HepG2 (cell line): ENCODE measurements at regions not wholly inside any gene's neighbourhood (a gene's known extent, or its start where the extent isn't known, plus 50 kb on each side); places are given as distances from the start of the nearest gene placed in this dataset.
A peak's percentile ranks its signal among the peaks of the same experiment; 100 is the strongest.

Source experiments
- EP300 ChIP-seq, 3 experiments: sonication (generic) in 1 of 3; formaldehyde crosslinking in 1 of 3; IDR thresholded peaks; 2 replicates each; pipeline versions ENCODE4 v1.5.1 to v1.6.1; 2011 to 2020; ENCODE audit warnings: low read depth in 2 of 3, low read length in 2 of 3, borderline replicate concordance in 1 of 3, improper control_type of control experiment in 1 of 3, mild to moderate bottlenecking in 1 of 3, missing genetic modification reagents in 1 of 3, moderate library complexity in 1 of 3
- FOXJ3 ChIP-seq: sonication (generic); formaldehyde crosslinking; IDR thresholded peaks from 2 replicates; pipeline ENCODE4 v1.4.0; 2020; ENCODE audit warnings: missing genetic modification reagents, mild to moderate bottlenecking, borderline replicate concordance
- JUNB ChIP-seq: sonication (generic); formaldehyde crosslinking; IDR thresholded peaks from 2 replicates; pipeline ENCODE4 v1.8.0; 2022; ENCODE audit warnings: missing genetic modification reagents, mild to moderate bottlenecking, borderline replicate concordance
- KDM4B ChIP-seq: sonication (generic); formaldehyde crosslinking; IDR thresholded peaks from 2 replicates; pipeline ENCODE4 v1.4.0; 2020; ENCODE audit warnings: missing genetic modification reagents
- MEIS1 ChIP-seq: sonication (generic); formaldehyde crosslinking; IDR thresholded peaks from 2 replicates; pipeline ENCODE4 v1.9.0; 2021; ENCODE audit warnings: mild to moderate bottlenecking, missing genetic modification reagents, moderate library complexity, borderline replicate concordance
- REPIN1 ChIP-seq: sonication (generic); formaldehyde crosslinking; IDR thresholded peaks from 2 replicates; pipeline ENCODE4 v1.8.0; 2022; ENCODE audit warnings: missing genetic modification reagents, low read depth, mild to moderate bottlenecking, borderline replicate concordance
- SETDB1 ChIP-seq: sonication (generic); formaldehyde crosslinking; IDR thresholded peaks from 2 replicates; pipeline ENCODE4 v1.5.1; 2020; ENCODE audit warnings: missing genetic modification reagents, mild to moderate bottlenecking, borderline replicate concordance
- SPEN ChIP-seq: sonication (generic); formaldehyde crosslinking; IDR thresholded peaks from 2 replicates; pipeline ENCODE4 v1.5.1; 2020; ENCODE audit warnings: low read depth, mild to moderate bottlenecking, missing genetic modification reagents
- ZKSCAN1 ChIP-seq: fragments of 150-350 bp; IDR thresholded peaks from 2 replicates; pipeline ENCODE4 v1.6.1; 2014; ENCODE audit warnings: low read length
- ZNF766 ChIP-seq: sonication (generic); formaldehyde crosslinking; IDR thresholded peaks from 2 replicates; pipeline ENCODE4 v1.5.0; 2020; ENCODE audit warnings: missing genetic modification reagents, borderline replicate concordance
- TF ChIP-seq, protein P1 (sequence below), 2 experiments: sonication (generic) in 1 of 2; formaldehyde crosslinking in 1 of 2; IDR thresholded peaks; 2 replicates each; pipeline versions ENCODE4 v1.5.1 to v1.6.1; 2011 to 2020; ENCODE audit warnings: borderline replicate concordance in 1 of 2, low read depth in 1 of 2, low read length in 1 of 2, mild to moderate bottlenecking in 1 of 2, missing genetic modification reagents in 1 of 2, moderate library complexity in 1 of 2

GRCh38 chr12:30482650-30483049 is 213.0 kb downstream of the IPO8 start:
- TF ChIP-seq JUNB (CRISPR knock-in tag) (no peak), KDM4B (CRISPR knock-in tag) (no peak), MEIS1 (CRISPR knock-in tag) (no peak), EP300 (IDR thresholded peaks at IDR 0.05; ENCODE audit: low read depth in 2 of 2, low read length in 2 of 2) (peak in 1 of 2 experiments; percentile 61; a peak in 1 of 4 replicates), EP300 (CRISPR knock-in tag; IDR thresholded peaks at IDR 0.05; ENCODE audit: borderline replicate concordance) (no peak), ZKSCAN1 (no peak), SETDB1 (no peak), ZNF766 (CRISPR knock-in tag) (no peak), SPEN (CRISPR knock-in tag) (no peak), FOXJ3 (no peak), REPIN1 (CRISPR knock-in tag) (no peak)
- TF ChIP-seq, protein P1, sequence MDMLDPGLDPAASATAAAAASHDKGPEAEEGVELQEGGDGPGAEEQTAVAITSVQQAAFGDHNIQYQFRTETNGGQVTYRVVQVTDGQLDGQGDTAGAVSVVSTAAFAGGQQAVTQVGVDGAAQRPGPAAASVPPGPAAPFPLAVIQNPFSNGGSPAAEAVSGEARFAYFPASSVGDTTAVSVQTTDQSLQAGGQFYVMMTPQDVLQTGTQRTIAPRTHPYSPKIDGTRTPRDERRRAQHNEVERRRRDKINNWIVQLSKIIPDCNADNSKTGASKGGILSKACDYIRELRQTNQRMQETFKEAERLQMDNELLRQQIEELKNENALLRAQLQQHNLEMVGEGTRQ (IDR thresholded peaks at IDR 0.05; ENCODE audit: low read depth, low read length), result no peak
- TF ChIP-seq, protein P1 (CRISPR knock-in tag; IDR thresholded peaks at IDR 0.05; ENCODE audit: borderline replicate concordance), result no peak
